Ovary (tissue), 3 donors: ENCODE measurements at regions not wholly inside any gene's neighbourhood (a gene's known extent, or its start where the extent isn't known, plus 50 kb on each side); places are given as distances from the start of the nearest gene placed in this dataset.

Experiments
- POLR2A ChIP-seq: fragments of 450-650 bp; IDR thresholded peaks from one replicate; pipeline ENCODE4 v1.6.1; 2017; ENCODE audit warnings: antibody characterized with exemption, mild to moderate bottlenecking, moderate library complexity
- TF ChIP-seq, protein P1 (sequence below), 3 donors: fragments of 450-650 bp in 2 of 3; fragments of 200-600 bp in 1 of 3; IDR thresholded peaks; one replicate each; pipeline versions ENCODE4 v1.5.1 to v1.8.0; 2016 to 2022; ENCODE audit warnings: antibody characterized with exemption in 3 of 3, mild to moderate bottlenecking in 1 of 3
- donor health status: DM: no; HTN: no; CAD: no.

DNA sequence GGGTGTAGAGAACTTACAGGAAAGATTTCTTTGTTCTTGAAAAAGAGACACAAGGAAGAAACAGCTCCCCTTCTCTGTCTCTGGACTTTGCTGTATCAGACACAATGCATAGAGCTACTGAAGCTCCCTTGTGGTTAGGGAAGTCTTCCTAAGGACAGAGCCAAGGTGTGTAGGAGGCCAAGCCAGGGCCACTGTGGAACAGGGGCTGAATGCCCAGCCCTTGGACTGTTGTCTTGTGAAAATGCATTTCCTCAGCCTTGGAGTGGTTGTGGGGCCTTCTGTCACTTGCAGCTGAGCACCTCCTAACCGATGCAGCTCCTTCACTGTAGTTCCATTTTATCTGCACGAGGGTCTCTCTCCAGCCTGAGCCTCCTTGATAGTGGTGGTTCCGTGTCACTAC lies 353.4 kb downstream of the CCSER2 start:
- TF ChIP-seq, protein P1, sequence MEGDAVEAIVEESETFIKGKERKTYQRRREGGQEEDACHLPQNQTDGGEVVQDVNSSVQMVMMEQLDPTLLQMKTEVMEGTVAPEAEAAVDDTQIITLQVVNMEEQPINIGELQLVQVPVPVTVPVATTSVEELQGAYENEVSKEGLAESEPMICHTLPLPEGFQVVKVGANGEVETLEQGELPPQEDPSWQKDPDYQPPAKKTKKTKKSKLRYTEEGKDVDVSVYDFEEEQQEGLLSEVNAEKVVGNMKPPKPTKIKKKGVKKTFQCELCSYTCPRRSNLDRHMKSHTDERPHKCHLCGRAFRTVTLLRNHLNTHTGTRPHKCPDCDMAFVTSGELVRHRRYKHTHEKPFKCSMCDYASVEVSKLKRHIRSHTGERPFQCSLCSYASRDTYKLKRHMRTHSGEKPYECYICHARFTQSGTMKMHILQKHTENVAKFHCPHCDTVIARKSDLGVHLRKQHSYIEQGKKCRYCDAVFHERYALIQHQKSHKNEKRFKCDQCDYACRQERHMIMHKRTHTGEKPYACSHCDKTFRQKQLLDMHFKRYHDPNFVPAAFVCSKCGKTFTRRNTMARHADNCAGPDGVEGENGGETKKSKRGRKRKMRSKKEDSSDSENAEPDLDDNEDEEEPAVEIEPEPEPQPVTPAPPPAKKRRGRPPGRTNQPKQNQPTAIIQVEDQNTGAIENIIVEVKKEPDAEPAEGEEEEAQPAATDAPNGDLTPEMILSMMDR (IDR thresholded peaks at IDR 0.05): no peak
- no peak for TF ChIP-seq POLR2A
